VCaP (cell line): ENCODE measurements at regions not wholly inside any gene's neighbourhood (a gene's known extent, or its start where the extent isn't known, plus 50 kb on each side); places are given as distances from the start of the nearest gene placed in this dataset.
A peak's percentile ranks its signal among the peaks of the same experiment; 100 is the strongest.

Experiments
- H3K27ac ChIP-seq: fragments of 450-650 bp; 2 replicates; pipeline ENCODE4 v1.5.1; 2017
- CTCF ChIP-seq: fragments of 450-650 bp; conservative IDR thresholded peaks from 2 replicates; pipeline ENCODE4 v1.5.1; 2017; ENCODE audit warnings: mild to moderate bottlenecking, moderate library complexity

GRCh38 chr4:126215759-126216158 lies 901.0 kb downstream of the FAT4 start:
- no peak for TF ChIP-seq CTCF
- no peak overlapping the region for H3K27ac ChIP-seq

GRCh38 chr4:126216611-126217010 lies 901.9 kb downstream of the FAT4 start:
- no peak overlapping the region for H3K27ac ChIP-seq
- no peak for TF ChIP-seq CTCF

- no peak for TF ChIP-seq CTCF
- H3K27ac ChIP-seq, result no peak overlapping the region
These were observed 906.5 kb downstream of the FAT4 start for GRCh38 chr4:126221282-126221681.

- no peak for TF ChIP-seq CTCF
- H3K27ac ChIP-seq, result no peak overlapping the region
These were observed 907.1 kb downstream of the FAT4 start for GRCh38 chr4:126221717-126222340.

- TF ChIP-seq CTCF, result peak; percentile 82
- no peak overlapping the region for H3K27ac ChIP-seq
These were observed 909.1 kb downstream of the FAT4 start for GRCh38 chr4:126223784-126224407.

GRCh38 chr4:126227428-126227827 lies 912.7 kb downstream of the FAT4 start:
- TF ChIP-seq CTCF, result no peak

GRCh38 chr4:126230269-126230668 lies 915.5 kb downstream of the FAT4 start:
- H3K27ac ChIP-seq, result no peak overlapping the region
- TF ChIP-seq CTCF, result no peak

More at GRCh38 chr4:126227428-126227827, 912.7 kb downstream of the FAT4 start:
- no peak overlapping the region for H3K27ac ChIP-seq
